NCI-H1105 treated with DMSO at 0.1 percent for 48 hours (cell line): ENCODE measurements at regions not wholly inside any gene's neighbourhood (a gene's known extent, or its start where the extent isn't known, plus 50 kb on each side); places are given as distances from the start of the nearest gene placed in this dataset.

Experiments used
- DNase-seq: peaks from one replicate; lab custom pipeline; 2025; lab: John Stamatoyannopoulos, UW

GRCh38 chr1:2916706-2917105 is 104.6 kb upstream of the ACTRT2 start:
- DNase-seq: no peak

- no peak for DNase-seq
These were observed 104.0 kb upstream of the ACTRT2 start for GRCh38 chr1:2917284-2917683.

GRCh38 chr1:2918441-2918840 is 102.8 kb upstream of the ACTRT2 start:
- DNase-seq: no peak

- DNase-seq: no peak
These were observed 101.4 kb upstream of the ACTRT2 start for GRCh38 chr1:2919841-2920240.

- DNase-seq: no peak
These were observed 100.7 kb upstream of the ACTRT2 start for GRCh38 chr1:2920421-2921015.

- DNase-seq: no peak
These were observed 99.1 kb upstream of the ACTRT2 start for GRCh38 chr1:2921970-2922686.

GRCh38 chr1:2923351-2923750 is 97.9 kb upstream of the ACTRT2 start:
- no peak for DNase-seq

GRCh38 chr1:2925291-2925690 is 96.0 kb upstream of the ACTRT2 start:
- no peak for DNase-seq

GRCh38 chr1:2925918-2926317 is 95.3 kb upstream of the ACTRT2 start:
- no peak for DNase-seq

GRCh38 chr1:2926447-2927055 is 94.7 kb upstream of the ACTRT2 start:
- no peak for DNase-seq

- DNase-seq: no peak
These were observed 93.6 kb upstream of the ACTRT2 start for GRCh38 chr1:2927393-2928360.

- no peak for DNase-seq
These were observed 92.6 kb upstream of the ACTRT2 start for GRCh38 chr1:2928366-2929325.

- no peak for DNase-seq
These were observed 91.9 kb upstream of the ACTRT2 start for GRCh38 chr1:2929335-2929734.

- no peak for DNase-seq
These were observed 91.1 kb upstream of the ACTRT2 start for GRCh38 chr1:2930016-2930815.

GRCh38 chr1:2930913-2931723 is 90.1 kb upstream of the ACTRT2 start:
- no peak for DNase-seq

GRCh38 chr1:2931724-2932401 is 89.4 kb upstream of the ACTRT2 start:
- DNase-seq: no peak

- DNase-seq: no peak
These were observed 88.5 kb upstream of the ACTRT2 start for GRCh38 chr1:2932671-2933350.

- DNase-seq: no peak
These were observed 87.7 kb upstream of the ACTRT2 start for GRCh38 chr1:2933431-2934155.
